ENCODE measurements at regions not wholly inside any gene's neighbourhood (a gene's known extent, or its start where the extent isn't known, plus 50 kb on each side); places are given as distances from the start of the nearest gene placed in this dataset.

DNA sequence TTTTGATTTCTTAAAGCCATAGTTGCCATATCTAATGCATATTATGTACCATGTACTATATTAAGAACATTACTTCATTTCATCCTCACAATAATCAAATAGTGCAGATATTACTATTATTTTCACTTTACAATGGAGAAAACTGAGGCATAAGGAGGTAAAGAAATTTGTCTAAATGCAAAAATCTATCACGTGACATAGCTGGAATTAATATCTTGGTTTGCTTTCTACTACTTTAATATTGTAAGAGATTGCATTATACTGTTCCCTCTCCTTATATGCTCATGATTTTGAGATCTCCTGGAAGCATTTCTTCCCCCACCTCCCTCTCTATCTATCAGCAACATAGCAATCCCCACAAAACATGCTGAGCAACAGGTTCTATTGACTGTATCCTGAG is 330.8 kb upstream of the SPTLC3 start:
- no peak overlapping the region for H3K4me3 ChIP-seq (ENCODE audit: low read depth, low read length)
- TF ChIP-seq, protein P1, sequence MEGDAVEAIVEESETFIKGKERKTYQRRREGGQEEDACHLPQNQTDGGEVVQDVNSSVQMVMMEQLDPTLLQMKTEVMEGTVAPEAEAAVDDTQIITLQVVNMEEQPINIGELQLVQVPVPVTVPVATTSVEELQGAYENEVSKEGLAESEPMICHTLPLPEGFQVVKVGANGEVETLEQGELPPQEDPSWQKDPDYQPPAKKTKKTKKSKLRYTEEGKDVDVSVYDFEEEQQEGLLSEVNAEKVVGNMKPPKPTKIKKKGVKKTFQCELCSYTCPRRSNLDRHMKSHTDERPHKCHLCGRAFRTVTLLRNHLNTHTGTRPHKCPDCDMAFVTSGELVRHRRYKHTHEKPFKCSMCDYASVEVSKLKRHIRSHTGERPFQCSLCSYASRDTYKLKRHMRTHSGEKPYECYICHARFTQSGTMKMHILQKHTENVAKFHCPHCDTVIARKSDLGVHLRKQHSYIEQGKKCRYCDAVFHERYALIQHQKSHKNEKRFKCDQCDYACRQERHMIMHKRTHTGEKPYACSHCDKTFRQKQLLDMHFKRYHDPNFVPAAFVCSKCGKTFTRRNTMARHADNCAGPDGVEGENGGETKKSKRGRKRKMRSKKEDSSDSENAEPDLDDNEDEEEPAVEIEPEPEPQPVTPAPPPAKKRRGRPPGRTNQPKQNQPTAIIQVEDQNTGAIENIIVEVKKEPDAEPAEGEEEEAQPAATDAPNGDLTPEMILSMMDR (IDR thresholded peaks at IDR 0.05; ENCODE audit: low read depth, low read length) = no peak

DNA sequence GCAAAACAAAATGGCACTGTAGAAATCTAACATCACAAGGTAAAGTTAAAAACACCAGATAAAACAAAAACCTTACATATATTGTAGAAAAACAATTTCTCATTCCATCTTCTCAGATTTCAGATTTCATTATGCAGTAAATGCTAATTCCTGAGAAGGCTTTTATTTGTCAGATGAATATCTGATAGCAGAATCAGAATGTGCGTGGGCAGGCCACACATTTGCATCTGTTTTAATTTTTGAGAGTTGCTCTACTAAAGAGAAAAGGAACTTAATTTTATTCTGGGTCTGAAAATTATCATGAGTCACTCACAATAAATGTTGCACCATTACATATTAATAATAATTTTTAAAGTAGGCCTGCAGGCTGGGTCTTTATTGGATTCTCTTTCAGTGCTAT is 329.3 kb upstream of the SPTLC3 start:
- TF ChIP-seq, protein P1 (IDR thresholded peaks at IDR 0.05; ENCODE audit: low read depth, low read length) = no peak

DNA sequence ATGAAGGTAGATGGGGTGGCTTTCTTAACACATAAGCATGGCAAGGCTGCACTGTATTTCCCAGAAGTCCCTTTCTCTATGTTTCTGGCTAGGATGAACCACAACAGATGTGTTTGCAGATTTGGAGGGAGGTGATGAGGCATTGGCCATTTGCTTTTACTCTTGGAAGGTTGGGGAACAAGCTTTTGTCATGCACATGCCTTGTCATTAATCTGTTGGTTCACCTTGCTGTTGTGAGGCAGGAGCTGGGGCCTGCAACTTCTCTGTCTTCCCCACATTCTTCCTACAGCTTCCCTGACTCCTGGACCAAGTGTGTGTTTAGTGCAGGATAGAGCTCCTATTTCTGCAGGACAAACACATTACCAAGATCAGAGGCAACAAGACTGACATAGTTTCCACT is 326.2 kb upstream of the SPTLC3 start:
- no peak overlapping the region for H3K4me3 ChIP-seq (ENCODE audit: low read depth, low read length)
- TF ChIP-seq, protein P1 (IDR thresholded peaks at IDR 0.05; ENCODE audit: low read depth, low read length) = no peak

More for the DNA sequence above, 329.3 kb upstream of the SPTLC3 start:
- H3K4me3 ChIP-seq (ENCODE audit: low read depth, low read length) = no peak overlapping the region

DNA sequence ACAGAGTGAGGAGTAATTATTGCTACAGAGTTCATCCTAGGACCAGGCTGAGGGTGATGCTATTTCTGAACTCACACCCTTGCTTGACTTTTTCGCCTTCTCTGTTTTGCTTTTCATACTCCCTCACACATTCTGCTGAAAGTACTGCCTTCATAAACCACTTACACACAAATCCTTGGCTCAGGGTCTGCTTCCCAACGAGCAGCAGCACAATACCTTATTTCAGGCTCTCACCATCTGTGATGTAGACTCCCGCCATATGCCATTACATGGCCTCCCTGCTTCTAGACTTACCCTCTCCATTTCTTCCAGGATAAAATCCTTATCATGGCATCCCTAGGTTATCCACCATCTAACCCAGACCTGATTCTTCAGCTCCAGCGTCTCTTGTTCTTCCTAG is 321.3 kb upstream of the SPTLC3 start:
- H3K4me3 ChIP-seq (ENCODE audit: low read depth, low read length) = no peak overlapping the region
- TF ChIP-seq, protein P1 (IDR thresholded peaks at IDR 0.05; ENCODE audit: low read depth, low read length) = no peak

DNA sequence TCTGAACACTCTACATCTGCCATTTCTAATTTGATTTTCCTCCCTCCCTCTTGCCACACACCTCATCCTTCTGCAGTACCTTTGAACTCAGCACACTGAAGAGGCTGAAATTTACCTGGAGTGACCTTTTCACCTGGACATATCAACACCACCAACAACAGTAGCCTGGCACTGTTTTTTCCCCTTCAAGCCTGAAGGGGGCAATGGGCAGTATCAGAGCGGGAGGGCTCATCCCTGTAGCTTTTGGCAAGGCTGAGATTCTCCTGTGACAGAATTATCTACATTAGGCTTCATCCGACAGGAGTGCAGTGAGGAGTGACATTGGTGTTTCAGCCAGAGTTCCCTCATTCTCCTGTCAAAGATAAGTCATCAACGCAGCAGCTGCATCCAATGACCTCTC is 312.8 kb upstream of the SPTLC3 start:
- H3K4me3 ChIP-seq (ENCODE audit: low read depth, low read length) = no peak overlapping the region
- TF ChIP-seq, protein P1 (IDR thresholded peaks at IDR 0.05; ENCODE audit: low read depth, low read length) = no peak

DNA sequence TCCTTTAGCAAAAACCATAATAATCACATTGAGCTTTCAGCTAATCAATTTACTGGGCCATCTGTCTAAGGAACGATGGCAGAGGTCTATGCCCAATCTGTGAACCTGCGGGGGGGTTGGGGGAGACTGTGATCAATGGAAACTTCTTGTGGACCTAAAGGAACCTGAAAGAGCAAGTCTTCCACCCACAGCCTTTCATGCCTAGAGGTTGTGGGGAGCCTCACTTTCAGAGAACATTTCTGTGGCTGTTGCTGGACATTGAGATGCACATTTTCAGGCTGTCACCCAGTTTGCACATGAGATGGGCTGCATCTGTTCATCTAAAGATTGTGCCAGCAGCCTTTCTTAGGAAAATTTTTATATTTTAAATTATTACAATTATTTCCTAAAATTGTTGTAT is 310.0 kb upstream of the SPTLC3 start:
- TF ChIP-seq, protein P1 (IDR thresholded peaks at IDR 0.05; ENCODE audit: low read depth, low read length) = no peak
- H3K4me3 ChIP-seq (ENCODE audit: low read depth, low read length) = no peak overlapping the region

DNA sequence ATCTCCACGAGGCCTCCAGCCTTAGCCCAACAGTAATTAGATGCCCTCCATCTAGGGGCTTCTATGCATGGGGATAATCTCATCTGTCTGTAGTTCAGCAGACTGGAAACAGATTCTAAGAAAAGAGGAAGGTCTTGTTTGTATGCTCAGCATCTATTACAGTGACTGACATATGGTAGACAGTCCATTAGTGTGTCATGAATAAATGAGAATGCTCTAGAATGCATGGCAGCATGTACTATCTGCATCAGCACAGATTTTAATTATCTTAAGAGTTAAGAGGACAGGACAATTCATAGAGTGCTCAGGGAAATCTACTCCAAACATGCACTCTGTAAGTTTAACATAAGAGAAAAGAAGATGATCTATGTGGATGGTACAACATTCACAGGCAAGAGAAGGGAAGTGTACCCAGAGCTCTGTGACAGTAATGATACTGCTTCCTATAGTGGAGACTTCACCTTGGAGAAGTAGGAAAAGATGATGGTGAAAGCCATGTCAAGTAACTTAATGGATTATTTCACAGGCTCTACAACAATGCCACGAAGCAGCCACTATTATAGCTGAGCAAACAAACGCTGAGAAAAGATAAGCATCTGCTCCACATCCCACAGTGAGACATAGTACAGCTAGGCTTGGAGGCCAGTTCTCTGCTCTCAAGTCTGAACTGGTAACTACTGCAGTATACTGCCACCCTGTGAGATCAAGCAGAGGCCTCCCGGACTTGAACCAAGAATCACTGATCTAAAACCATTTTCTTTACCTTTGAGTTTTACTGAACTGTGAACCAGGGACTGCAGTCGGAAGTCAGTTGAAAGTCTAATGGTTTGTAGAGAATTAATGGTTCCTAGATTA is 309.2 kb upstream of the SPTLC3 start:
- TF ChIP-seq, protein P1 (IDR thresholded peaks at IDR 0.05; ENCODE audit: low read depth, low read length) = no peak

More for the DNA sequence above, 309.2 kb upstream of the SPTLC3 start:
- no peak overlapping the region for H3K4me3 ChIP-seq (ENCODE audit: low read depth, low read length)
